NCI-H187 (cell line): ENCODE measurements at regions not wholly inside any gene's neighbourhood (a gene's known extent, or its start where the extent isn't known, plus 50 kb on each side); places are given as distances from the start of the nearest gene placed in this dataset.

ENCODE experiments used
- DNase-seq, 2 experiments: peaks; one replicate each; lab custom pipeline; 2025; lab: John Stamatoyannopoulos, UW

DNA sequence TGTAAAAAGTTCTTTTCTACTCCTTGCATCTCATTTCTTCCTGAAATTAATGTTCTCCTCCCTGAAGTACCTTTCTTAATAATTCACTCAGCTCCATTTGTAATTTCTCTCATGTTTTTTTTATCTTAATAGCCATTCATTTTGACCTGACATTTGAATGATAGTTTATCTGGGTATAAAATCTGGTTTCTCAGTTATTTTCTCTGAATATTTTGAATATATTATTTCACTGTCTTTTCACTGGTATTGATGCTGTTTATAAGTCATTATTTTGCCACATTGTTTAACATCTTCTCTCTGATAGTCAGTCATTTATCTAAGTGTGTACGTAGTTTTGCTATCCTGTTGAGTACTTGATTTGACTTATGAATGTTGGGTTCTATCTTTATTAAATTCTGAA, 68.8 kb upstream of the ARHGAP18 start:
- DNase-seq: no peak

DNA sequence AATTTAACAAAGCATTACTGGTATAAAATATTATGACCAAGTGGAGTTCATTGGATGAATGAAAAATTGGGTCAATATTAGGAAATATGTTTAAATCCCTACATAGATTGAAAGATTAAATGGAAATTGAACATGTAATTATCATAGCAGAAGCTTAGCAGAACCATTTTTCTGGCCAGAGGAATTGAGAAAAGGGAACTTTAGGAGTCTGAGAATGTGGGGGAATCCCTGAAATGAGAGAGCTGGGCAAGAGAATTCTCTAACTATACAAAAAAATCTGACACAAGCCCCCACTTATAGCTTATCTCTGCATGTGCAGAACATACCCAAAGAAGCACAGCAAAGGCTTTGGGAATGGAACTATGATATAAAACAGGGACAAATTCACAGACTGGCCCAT, 67.4 kb upstream of the ARHGAP18 start:
- no peak for DNase-seq

DNA sequence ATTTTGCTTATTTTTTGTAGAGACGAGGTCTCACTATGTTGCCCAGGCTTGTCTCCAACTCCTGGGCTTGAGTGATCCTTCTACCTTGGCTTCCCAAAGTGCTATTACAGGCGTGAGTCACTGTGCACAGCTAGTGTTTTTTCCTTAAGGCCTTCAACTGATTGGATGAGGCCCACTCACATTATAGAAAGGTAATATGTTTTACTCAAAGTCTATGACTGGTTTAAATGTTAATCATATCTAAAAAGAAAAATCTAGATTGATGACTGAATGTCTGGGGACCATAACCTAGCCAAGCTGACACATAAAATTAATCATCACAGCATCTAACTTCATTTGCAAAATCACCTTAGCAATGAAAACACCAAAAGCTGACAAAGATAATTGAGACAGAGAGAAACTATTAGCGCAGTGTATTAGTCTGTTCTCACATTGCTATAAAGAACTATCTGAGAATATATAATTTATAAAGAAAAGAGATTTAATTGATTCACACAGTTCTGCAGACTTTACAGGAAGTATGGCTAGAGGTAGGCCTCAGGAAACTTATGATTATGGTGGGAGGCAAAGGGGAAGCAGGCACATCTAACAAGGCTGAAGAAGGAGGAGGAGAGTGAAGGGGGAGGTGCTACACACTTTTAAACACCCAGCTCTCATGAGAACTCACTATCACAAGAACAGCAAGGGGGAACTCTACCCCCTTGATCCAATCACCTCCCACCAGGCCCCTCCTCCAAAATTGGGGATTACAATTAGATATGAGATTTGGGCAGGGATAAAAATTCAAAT, 66.8 kb upstream of the ARHGAP18 start:
- DNase-seq: no peak

DNA sequence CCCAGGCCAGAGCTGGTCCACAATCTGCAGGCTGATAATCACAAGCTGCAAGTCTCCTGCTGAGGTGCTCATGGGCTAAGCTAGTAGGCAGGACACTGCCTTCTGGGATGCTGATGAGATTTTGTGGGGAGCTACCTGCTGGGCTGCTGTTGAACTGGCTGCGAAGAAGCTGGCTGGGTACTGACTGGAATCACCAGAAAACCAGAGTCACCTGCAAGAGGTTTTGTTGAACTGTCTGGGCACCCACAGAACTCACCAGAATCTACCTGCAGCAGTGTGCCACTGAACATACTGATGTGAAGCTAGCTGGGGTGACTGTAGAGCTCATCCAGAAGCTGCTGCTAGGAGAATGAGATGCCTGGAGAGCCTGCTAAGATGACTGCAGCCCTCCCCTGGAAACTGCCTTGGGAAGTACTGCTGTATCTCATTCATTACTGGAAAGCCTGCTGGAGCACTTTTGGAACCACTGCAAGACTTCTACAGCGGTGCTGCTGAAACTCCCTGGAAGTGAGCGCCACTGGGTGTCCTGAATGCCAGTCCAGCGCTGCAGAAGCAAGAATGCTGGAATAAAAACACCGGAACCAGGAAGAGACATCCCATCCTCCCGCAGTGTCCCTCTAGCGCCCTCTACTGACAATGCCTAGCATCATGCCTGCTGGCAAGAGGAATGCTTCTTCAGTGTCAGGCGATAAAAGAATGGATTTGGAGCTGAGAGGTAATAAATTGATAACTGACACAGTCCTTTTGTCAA, 64.9 kb upstream of the ARHGAP18 start:
- peak in 1 of 2 experiments; percentile 25 for DNase-seq

- no peak for DNase-seq
Observed at GRCh38 chr6:129773304-129773703, 63.3 kb upstream of the ARHGAP18 start.

GRCh38 chr6:129771678-129772077, 61.7 kb upstream of the ARHGAP18 start:
- no peak for DNase-seq

DNA sequence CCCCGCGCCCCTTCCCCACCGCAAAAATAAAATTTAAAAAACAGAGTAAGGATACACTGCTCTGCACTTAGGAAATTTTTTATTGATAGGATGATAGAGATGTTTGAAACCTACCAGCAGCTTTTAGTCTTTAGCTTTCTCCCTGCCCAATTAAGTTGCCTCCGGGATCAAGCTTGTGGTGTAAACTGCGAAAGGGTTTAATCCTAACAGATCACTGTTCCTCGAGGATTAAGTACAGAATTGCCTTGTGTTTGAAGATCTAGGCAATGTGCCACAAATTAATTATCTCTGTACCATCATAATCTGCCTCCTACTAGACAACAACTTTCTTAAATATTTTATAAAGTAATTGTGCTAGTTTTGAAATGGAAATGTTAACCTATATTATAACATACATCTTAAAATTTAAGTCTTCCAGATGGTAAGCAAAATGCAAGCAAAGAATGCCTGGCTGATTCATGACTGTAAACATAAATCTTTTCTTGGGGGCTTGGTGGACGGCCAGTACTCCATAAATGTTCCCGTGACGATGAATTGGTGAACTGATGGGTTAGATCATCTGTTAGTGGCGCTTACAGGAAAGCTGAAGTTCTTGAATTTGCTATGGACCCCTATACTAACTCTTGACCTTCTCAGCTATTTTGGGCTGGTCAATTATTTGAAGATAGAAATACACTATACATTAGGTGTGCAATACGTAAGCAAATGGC, 58.0 kb upstream of the ARHGAP18 start:
- no peak for DNase-seq

- DNase-seq: peak; percentile 30 to 44
Observed at GRCh38 chr6:129766959-129767728, 57.2 kb upstream of the ARHGAP18 start.

- no peak for DNase-seq
Observed at GRCh38 chr6:129764761-129765407, 54.9 kb upstream of the ARHGAP18 start.

GRCh38 chr6:129759796-129760605, 50.0 kb upstream of the ARHGAP18 start:
- no peak for DNase-seq
